Testis (tissue), 2 donors: ENCODE measurements at regions not wholly inside any gene's neighbourhood (a gene's known extent, or its start where the extent isn't known, plus 50 kb on each side); places are given as distances from the start of the nearest gene placed in this dataset.

ENCODE experiments used
- POLR2A ChIP-seq: fragments of 450-650 bp; IDR thresholded peaks from one replicate; pipeline ENCODE4 v1.6.1; 2017; ENCODE audit warnings: antibody characterized with exemption, mild to moderate bottlenecking, moderate library complexity
- TF ChIP-seq, protein P1 (sequence below), 3 experiments: fragments of 450-650 bp in 2 of 3; fragments of 200-600 bp in 1 of 3; sonication (generic) in 1 of 3; IDR thresholded peaks; one replicate each; pipeline ENCODE4 v1.5.1; 2016 to 2019; ENCODE audit warnings: antibody characterized with exemption in 3 of 3, mild to moderate bottlenecking in 2 of 3, moderate library complexity in 1 of 3

DNA sequence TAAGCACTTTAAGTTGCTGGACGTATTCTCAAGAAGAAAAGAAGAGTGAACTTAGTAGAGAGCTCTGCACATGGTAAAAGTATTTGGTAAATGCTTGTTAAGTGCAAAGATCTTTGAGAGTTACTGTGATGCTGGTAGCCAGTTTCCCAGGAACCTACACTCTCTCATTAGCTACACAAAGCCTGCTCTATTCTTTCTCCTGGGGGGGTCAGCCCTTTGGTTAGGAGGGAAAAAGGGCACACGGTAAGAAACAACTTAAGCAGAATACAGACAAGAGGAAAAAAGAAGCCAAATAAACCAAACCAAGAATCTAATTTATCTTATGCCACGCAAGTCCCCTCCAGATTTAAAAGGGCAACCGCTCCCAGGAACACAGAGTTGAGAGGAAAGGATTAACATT lies 1100.1 kb upstream of the CDH10 start:
- TF ChIP-seq, protein P1, sequence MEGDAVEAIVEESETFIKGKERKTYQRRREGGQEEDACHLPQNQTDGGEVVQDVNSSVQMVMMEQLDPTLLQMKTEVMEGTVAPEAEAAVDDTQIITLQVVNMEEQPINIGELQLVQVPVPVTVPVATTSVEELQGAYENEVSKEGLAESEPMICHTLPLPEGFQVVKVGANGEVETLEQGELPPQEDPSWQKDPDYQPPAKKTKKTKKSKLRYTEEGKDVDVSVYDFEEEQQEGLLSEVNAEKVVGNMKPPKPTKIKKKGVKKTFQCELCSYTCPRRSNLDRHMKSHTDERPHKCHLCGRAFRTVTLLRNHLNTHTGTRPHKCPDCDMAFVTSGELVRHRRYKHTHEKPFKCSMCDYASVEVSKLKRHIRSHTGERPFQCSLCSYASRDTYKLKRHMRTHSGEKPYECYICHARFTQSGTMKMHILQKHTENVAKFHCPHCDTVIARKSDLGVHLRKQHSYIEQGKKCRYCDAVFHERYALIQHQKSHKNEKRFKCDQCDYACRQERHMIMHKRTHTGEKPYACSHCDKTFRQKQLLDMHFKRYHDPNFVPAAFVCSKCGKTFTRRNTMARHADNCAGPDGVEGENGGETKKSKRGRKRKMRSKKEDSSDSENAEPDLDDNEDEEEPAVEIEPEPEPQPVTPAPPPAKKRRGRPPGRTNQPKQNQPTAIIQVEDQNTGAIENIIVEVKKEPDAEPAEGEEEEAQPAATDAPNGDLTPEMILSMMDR (IDR thresholded peaks at IDR 0.05) = no peak
- TF ChIP-seq POLR2A = no peak
